Neural progenitor cell (in vitro differentiated cells): ENCODE measurements at regions not wholly inside any gene's neighbourhood (a gene's known extent, or its start where the extent isn't known, plus 50 kb on each side); places are given as distances from the start of the nearest gene placed in this dataset.

ENCODE experiments used
- EZH2 ChIP-seq: fragments of 200-600 bp; sonication (generic); IDR thresholded peaks from 2 replicates; pipeline ENCODE4 v1.6.1; 2017; ENCODE audit warnings: antibody characterized with exemption, mild to moderate bottlenecking, moderate library complexity
- TF ChIP-seq, protein P1 (sequence below): fragments of 200-600 bp; sonication (generic); IDR thresholded peaks from 2 replicates; pipeline ENCODE4 v1.5.1; 2017; ENCODE audit warnings: antibody characterized with exemption, mild to moderate bottlenecking

- TF ChIP-seq, protein P1, sequence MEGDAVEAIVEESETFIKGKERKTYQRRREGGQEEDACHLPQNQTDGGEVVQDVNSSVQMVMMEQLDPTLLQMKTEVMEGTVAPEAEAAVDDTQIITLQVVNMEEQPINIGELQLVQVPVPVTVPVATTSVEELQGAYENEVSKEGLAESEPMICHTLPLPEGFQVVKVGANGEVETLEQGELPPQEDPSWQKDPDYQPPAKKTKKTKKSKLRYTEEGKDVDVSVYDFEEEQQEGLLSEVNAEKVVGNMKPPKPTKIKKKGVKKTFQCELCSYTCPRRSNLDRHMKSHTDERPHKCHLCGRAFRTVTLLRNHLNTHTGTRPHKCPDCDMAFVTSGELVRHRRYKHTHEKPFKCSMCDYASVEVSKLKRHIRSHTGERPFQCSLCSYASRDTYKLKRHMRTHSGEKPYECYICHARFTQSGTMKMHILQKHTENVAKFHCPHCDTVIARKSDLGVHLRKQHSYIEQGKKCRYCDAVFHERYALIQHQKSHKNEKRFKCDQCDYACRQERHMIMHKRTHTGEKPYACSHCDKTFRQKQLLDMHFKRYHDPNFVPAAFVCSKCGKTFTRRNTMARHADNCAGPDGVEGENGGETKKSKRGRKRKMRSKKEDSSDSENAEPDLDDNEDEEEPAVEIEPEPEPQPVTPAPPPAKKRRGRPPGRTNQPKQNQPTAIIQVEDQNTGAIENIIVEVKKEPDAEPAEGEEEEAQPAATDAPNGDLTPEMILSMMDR: no peak
- TF ChIP-seq EZH2: no peak
Measured at GRCh38 chr7:69540287-69540686, 58.0 kb upstream of the AUTS2 start.
